ENCODE measurements at regions not wholly inside any gene's neighbourhood (a gene's known extent, or its start where the extent isn't known, plus 50 kb on each side); places are given as distances from the start of the nearest gene placed in this dataset.

- DNase-seq: peak; percentile 46
- Histone ChIP-seq H2AFZ (ENCODE audit: low read depth, low read length) (no peak overlapping the region), H3K4me1 (ENCODE audit: insufficient read depth, low read length) (no peaks in the 10 kb centered on the region), H3K79me2 (ENCODE audit: insufficient read depth, low read length) (no peaks in the 10 kb centered on the region), H3K9me3 (ENCODE audit: insufficient read depth, low read length, severe bottlenecking) (no peaks in the 10 kb centered on the region), H4K20me1 (ENCODE audit: insufficient read depth, low read length) (no peaks in the 10 kb centered on the region), H3K27ac (ENCODE audit: low read length) (no peak overlapping the region), H3K9ac (ENCODE audit: low read depth, low read length) (no peak overlapping the region), H3K4me2 (ENCODE audit: insufficient read depth, low read length) (no peak overlapping the region), H3K36me3 (ENCODE audit: insufficient read depth, low read length) (no peaks in the 10 kb centered on the region), H3K27me3 (ENCODE audit: insufficient read depth, low read length, poor library complexity) (no peaks in the 10 kb centered on the region), H3K4me3 (ENCODE audit: low read depth in 1 of 2, low read length in 2 of 2) (no peak overlapping the region)
- ATAC-seq (ENCODE audit: insufficient read depth, low read depth): no peak
- TF ChIP-seq EZH2 (IDR thresholded peaks at IDR 0.05; ENCODE audit: borderline replicate concordance, low read depth, low read length, severe bottlenecking): no peak
- TF ChIP-seq CTCF (IDR thresholded peaks at IDR 0.05; ENCODE audit: borderline replicate concordance, extremely low read depth, low read length, poor library complexity, severe bottlenecking): no peak
Measured at GRCh38 chr1:34500451-34500850, 254.4 kb upstream of the GJB5 start.

GRCh38 chr1:34511802-34512201, 243.0 kb upstream of the GJB5 start:
- no peaks in the 10 kb centered on the region for H3K4me1 ChIP-seq (ENCODE audit: insufficient read depth, low read length)
- H3K4me3 ChIP-seq (ENCODE audit: low read depth in 1 of 2, low read length in 2 of 2): no peak overlapping the region
- TF ChIP-seq CTCF (IDR thresholded peaks at IDR 0.05; ENCODE audit: borderline replicate concordance, extremely low read depth, low read length, poor library complexity, severe bottlenecking) (no peak), EZH2 (IDR thresholded peaks at IDR 0.05; ENCODE audit: borderline replicate concordance, low read depth, low read length, severe bottlenecking) (no peak)
- no peaks in the 10 kb centered on the region for H4K20me1 ChIP-seq (ENCODE audit: insufficient read depth, low read length)
- H3K27me3 ChIP-seq (ENCODE audit: insufficient read depth, low read length, poor library complexity): no peaks in the 10 kb centered on the region
- no peaks in the 10 kb centered on the region for H3K79me2 ChIP-seq (ENCODE audit: insufficient read depth, low read length)
- no peak overlapping the region for H3K9ac ChIP-seq (ENCODE audit: low read depth, low read length)
- H2AFZ ChIP-seq (ENCODE audit: low read depth, low read length): no peak overlapping the region
- H3K27ac ChIP-seq (ENCODE audit: low read length): no peak overlapping the region
- no peak for ATAC-seq (ENCODE audit: insufficient read depth, low read depth)
- no peak for DNase-seq
- peaks cover 18% of the 10 kb centered on the region for H3K9me3 ChIP-seq (ENCODE audit: insufficient read depth, low read length, severe bottlenecking)
- H3K4me2 ChIP-seq (ENCODE audit: insufficient read depth, low read length): no peak overlapping the region
- H3K36me3 ChIP-seq (ENCODE audit: insufficient read depth, low read length): no peaks in the 10 kb centered on the region

DNA sequence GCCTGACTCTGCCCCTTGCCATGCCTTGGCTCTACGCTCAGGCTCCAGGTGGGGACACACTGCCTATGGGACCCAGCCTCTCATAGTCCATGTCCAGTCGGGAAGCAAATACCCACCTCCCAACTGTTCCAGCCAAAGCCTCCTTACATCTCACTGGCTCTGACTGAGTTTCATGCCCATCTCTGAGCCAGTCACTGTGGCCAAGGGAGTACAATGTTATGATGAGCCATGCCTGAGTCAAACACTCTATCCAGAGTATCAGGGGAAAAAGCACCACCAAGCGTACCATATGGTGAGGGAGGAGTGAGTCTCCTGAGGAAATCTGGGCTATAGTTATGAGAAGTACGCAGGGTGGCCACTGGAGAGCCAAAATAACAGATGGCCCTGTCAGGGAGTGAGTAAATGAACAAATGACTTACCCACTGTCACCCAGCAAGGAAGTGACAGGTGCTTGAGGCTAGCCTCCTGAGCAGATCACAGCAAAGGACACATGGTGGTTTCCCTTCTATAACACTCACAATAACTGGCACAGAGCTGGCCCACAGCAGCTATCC, 236.6 kb upstream of the GJB5 start:
- no peak for DNase-seq
- Histone ChIP-seq H2AFZ (ENCODE audit: low read depth, low read length) (no peak overlapping the region), H3K79me2 (ENCODE audit: insufficient read depth, low read length) (no peaks in the 10 kb centered on the region), H3K9ac (ENCODE audit: low read depth, low read length) (no peak overlapping the region), H4K20me1 (ENCODE audit: insufficient read depth, low read length) (no peaks in the 10 kb centered on the region), H3K4me3 (ENCODE audit: low read depth in 1 of 2, low read length in 2 of 2) (no peak overlapping the region), H3K9me3 (ENCODE audit: insufficient read depth, low read length, severe bottlenecking) (no peaks in the 10 kb centered on the region), H3K27me3 (ENCODE audit: insufficient read depth, low read length, poor library complexity) (no peaks in the 10 kb centered on the region), H3K27ac (ENCODE audit: low read length) (no peak overlapping the region), H3K36me3 (ENCODE audit: insufficient read depth, low read length) (no peaks in the 10 kb centered on the region), H3K4me2 (ENCODE audit: insufficient read depth, low read length) (no peak overlapping the region), H3K4me1 (ENCODE audit: insufficient read depth, low read length) (no peaks in the 10 kb centered on the region)
- ATAC-seq (ENCODE audit: insufficient read depth, low read depth): no peak
- TF ChIP-seq CTCF (IDR thresholded peaks at IDR 0.05; ENCODE audit: borderline replicate concordance, extremely low read depth, low read length, poor library complexity, severe bottlenecking) (no peak), EZH2 (IDR thresholded peaks at IDR 0.05; ENCODE audit: borderline replicate concordance, low read depth, low read length, severe bottlenecking) (no peak)

DNA sequence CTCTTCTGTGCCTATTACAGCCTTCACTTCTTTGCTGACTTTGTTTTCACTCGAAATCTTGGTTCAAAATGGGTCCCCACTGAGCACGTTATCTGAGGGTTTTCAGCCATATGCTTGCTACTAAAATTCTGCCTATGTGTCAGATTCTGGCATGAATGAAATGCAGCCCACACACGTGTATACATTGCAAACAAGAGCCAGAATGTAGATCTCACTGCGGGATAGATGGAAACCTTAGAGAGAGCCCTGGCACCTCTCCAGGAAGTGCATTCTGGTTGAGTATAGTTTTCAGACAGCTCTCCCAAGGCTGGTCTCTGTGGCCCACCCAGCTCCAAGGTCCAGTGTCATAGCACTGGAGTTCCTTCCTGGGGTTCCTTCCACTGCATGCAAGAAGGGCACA, 234.7 kb upstream of the GJB5 start:
- no peak overlapping the region for H3K9ac ChIP-seq (ENCODE audit: low read depth, low read length)
- no peaks in the 10 kb centered on the region for H3K36me3 ChIP-seq (ENCODE audit: insufficient read depth, low read length)
- TF ChIP-seq EZH2 (IDR thresholded peaks at IDR 0.05; ENCODE audit: borderline replicate concordance, low read depth, low read length, severe bottlenecking) (no peak), CTCF (IDR thresholded peaks at IDR 0.05; ENCODE audit: borderline replicate concordance, extremely low read depth, low read length, poor library complexity, severe bottlenecking) (no peak)
- H3K79me2 ChIP-seq (ENCODE audit: insufficient read depth, low read length): no peaks in the 10 kb centered on the region
- no peak for ATAC-seq (ENCODE audit: insufficient read depth, low read depth)
- no peaks in the 10 kb centered on the region for H3K4me1 ChIP-seq (ENCODE audit: insufficient read depth, low read length)
- H3K27me3 ChIP-seq (ENCODE audit: insufficient read depth, low read length, poor library complexity): no peaks in the 10 kb centered on the region
- no peaks in the 10 kb centered on the region for H3K9me3 ChIP-seq (ENCODE audit: insufficient read depth, low read length, severe bottlenecking)
- no peak for DNase-seq
- no peak overlapping the region for H2AFZ ChIP-seq (ENCODE audit: low read depth, low read length)
- H4K20me1 ChIP-seq (ENCODE audit: insufficient read depth, low read length): no peaks in the 10 kb centered on the region; the same call in 1 of the 2 replicates
- H3K4me3 ChIP-seq (ENCODE audit: low read depth in 1 of 2, low read length in 2 of 2): no peak overlapping the region
- no peak overlapping the region for H3K27ac ChIP-seq (ENCODE audit: low read length)
- H3K4me2 ChIP-seq (ENCODE audit: insufficient read depth, low read length): no peak overlapping the region

All from DND-41 (cell line).